Transverse colon (tissue), 4 donors: ENCODE measurements at regions not wholly inside any gene's neighbourhood (a gene's known extent, or its start where the extent isn't known, plus 50 kb on each side); places are given as distances from the start of the nearest gene placed in this dataset.

Experiments
- EP300 ChIP-seq: sonication (generic); formaldehyde crosslinking; IDR thresholded peaks from one replicate; pipeline ENCODE4 v1.6.1; 2017; ENCODE audit warnings: antibody characterized with exemption, low read depth
- POLR2AphosphoS5 ChIP-seq, 3 donors: sonication (generic); formaldehyde crosslinking; IDR thresholded peaks; one replicate each; pipeline ENCODE4 v1.6.1; 2016; ENCODE audit warnings: antibody characterized with exemption in 3 of 3
- TF ChIP-seq, protein P1 (sequence below), 5 experiments: fragments of 200-600 bp in 3 of 5; fragments of 450-650 bp in 2 of 5; sonication (generic) in 3 of 5; IDR thresholded peaks; 1 replicate in 2 of 5; 2 replicates in 3 of 5; pipeline ENCODE4 v1.5.1; 2016 to 2017; ENCODE audit warnings: antibody characterized with exemption in 5 of 5, inconsistent platforms in 3 of 5, mild to moderate bottlenecking in 2 of 5, moderate library complexity in 1 of 5

DNA sequence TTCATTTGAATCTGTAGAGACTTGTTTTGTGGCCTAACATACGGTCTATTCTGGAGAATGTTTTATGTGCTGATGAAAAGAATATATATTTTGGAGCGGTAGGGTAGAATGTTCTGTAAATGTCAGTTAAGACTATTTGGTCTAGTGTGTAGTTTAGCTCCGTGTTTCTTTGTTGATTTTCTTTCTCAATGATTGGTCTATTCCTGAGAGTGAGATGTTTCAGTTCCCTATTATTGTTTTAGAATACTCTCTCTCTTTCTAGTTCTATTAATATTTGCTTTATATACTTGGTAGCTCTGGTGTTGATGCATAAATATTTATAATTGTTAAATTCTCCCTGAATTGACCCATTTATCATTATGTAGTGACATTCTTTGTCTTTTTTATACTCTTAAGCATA is 236.5 kb downstream of the GLUD2 start:
- no peak for TF ChIP-seq POLR2AphosphoS5 (IDR thresholded peaks at IDR 0.05)
- TF ChIP-seq, protein P1, sequence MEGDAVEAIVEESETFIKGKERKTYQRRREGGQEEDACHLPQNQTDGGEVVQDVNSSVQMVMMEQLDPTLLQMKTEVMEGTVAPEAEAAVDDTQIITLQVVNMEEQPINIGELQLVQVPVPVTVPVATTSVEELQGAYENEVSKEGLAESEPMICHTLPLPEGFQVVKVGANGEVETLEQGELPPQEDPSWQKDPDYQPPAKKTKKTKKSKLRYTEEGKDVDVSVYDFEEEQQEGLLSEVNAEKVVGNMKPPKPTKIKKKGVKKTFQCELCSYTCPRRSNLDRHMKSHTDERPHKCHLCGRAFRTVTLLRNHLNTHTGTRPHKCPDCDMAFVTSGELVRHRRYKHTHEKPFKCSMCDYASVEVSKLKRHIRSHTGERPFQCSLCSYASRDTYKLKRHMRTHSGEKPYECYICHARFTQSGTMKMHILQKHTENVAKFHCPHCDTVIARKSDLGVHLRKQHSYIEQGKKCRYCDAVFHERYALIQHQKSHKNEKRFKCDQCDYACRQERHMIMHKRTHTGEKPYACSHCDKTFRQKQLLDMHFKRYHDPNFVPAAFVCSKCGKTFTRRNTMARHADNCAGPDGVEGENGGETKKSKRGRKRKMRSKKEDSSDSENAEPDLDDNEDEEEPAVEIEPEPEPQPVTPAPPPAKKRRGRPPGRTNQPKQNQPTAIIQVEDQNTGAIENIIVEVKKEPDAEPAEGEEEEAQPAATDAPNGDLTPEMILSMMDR (IDR thresholded peaks at IDR 0.05): no peak
- TF ChIP-seq EP300: no peak
